Hepatocyte (in vitro differentiated cells): ENCODE measurements at regions not wholly inside any gene's neighbourhood (a gene's known extent, or its start where the extent isn't known, plus 50 kb on each side); places are given as distances from the start of the nearest gene placed in this dataset.

ENCODE experiments used
- DNase-seq: peaks from one replicate; pipeline ENCODE4 v3.0.0-alpha.2; 2016; ENCODE audit warnings: low spot score
- H2AFZ ChIP-seq: fragments of 200-600 bp; sonication (generic); 2 replicates; pipeline ENCODE4 v1.6.0; 2016; ENCODE audit warnings: antibody characterized with exemption, mild to moderate bottlenecking
- H3K27ac ChIP-seq: fragments of 200-600 bp; sonication (generic); 2 replicates; pipeline ENCODE4 v1.5.1; 2016; ENCODE audit warnings: mild to moderate bottlenecking
- H3K27me3 ChIP-seq: fragments of 200-600 bp; sonication (generic); 2 replicates; pipeline ENCODE4 v1.6.1; 2016
- H3K36me3 ChIP-seq: fragments of 200-600 bp; sonication (generic); replicated peaks from 2 replicates; pipeline ENCODE4 v1.5.1; 2016; ENCODE audit warnings: low read depth; ENCODE audit not compliant: insufficient read depth
- H3K4me1 ChIP-seq: fragments of 200-600 bp; sonication (generic); 2 replicates; pipeline ENCODE4 v1.5.1; 2016; ENCODE audit warnings: mild to moderate bottlenecking, moderate library complexity; ENCODE audit not compliant: insufficient read depth
- H3K4me2 ChIP-seq: fragments of 200-600 bp; sonication (generic); 2 replicates; pipeline ENCODE4 v1.6.0; 2016
- H3K4me3 ChIP-seq: fragments of 200-600 bp; sonication (generic); 2 replicates; pipeline ENCODE4 v1.5.1; 2016; ENCODE audit warnings: mild to moderate bottlenecking
- H3K79me2 ChIP-seq: fragments of 200-600 bp; sonication (generic); 2 replicates; pipeline ENCODE4 v1.6.0; 2017; ENCODE audit warnings: mild to moderate bottlenecking
- H3K9me2 ChIP-seq: fragments of 200-600 bp; sonication (generic); replicated peaks from 2 replicates; pipeline ENCODE4 v1.6.0; 2017; ENCODE audit warnings: mild to moderate bottlenecking; ENCODE audit not compliant: insufficient read depth
- H3K9me3 ChIP-seq: fragments of 200-600 bp; sonication (generic); 2 replicates; pipeline ENCODE4 v1.5.1; 2016; ENCODE audit warnings: low read depth, mild to moderate bottlenecking
- H4K20me1 ChIP-seq: fragments of 200-600 bp; sonication (generic); 2 replicates; pipeline ENCODE4 v1.6.0; 2016; ENCODE audit warnings: mild to moderate bottlenecking; ENCODE audit not compliant: insufficient read depth, poor library complexity, severe bottlenecking
- CTCF ChIP-seq: fragments of 200-600 bp; sonication (generic); IDR thresholded peaks from 2 replicates; pipeline ENCODE4 v1.5.1; 2016; ENCODE audit warnings: antibody characterized with exemption, mild to moderate bottlenecking; ENCODE audit not compliant: poor library complexity
- EZH2 ChIP-seq: fragments of 200-600 bp; sonication (generic); IDR thresholded peaks from 2 replicates; pipeline ENCODE4 v1.6.1; 2016; ENCODE audit warnings: antibody characterized with exemption, mild to moderate bottlenecking, borderline replicate concordance
- EZH2phosphoT487 ChIP-seq: fragments of 200-600 bp; sonication (generic); IDR thresholded peaks from one replicate; pipeline ENCODE4 v1.6.1; 2018; ENCODE audit warnings: antibody characterized with exemption, mild to moderate bottlenecking, low read depth, moderate library complexity; ENCODE audit not compliant: unreplicated experiment, severe bottlenecking
- WGBS: methylation state at CpG from one replicate; pipeline ENCODE4 v1.1.6; 2016; ENCODE audit warnings: low lambda C conversion rate; ENCODE audit errors: missing lambda C conversion rate; 5-methylcytosine and 5-hydroxymethylcytosine counted together

GRCh38 chr5:30505014-30505886 is 688.2 kb upstream of the CDH6 start:
- H3K36me3 ChIP-seq: no peaks in the 10 kb centered on the region
- H3K4me2 ChIP-seq: peak overlapping the region; percentile 30
- no peaks in the 10 kb centered on the region for H3K4me1 ChIP-seq
- no peak overlapping the region for H3K4me3 ChIP-seq
- H3K79me2 ChIP-seq: no peaks in the 10 kb centered on the region
- WGBS: 40% methylated on average over 4 of the region's 4 CpGs
- H3K27ac ChIP-seq: peak overlapping the region; percentile 46
- no peak for DNase-seq
- no peaks in the 10 kb centered on the region for H3K27me3 ChIP-seq
- TF ChIP-seq EZH2 (no peak), CTCF (no peak), EZH2phosphoT487 (no peak)
- no peaks in the 10 kb centered on the region for H4K20me1 ChIP-seq
- H3K9me3 ChIP-seq: no peaks in the 10 kb centered on the region
- H3K9me2 ChIP-seq: no peaks in the 10 kb centered on the region
- H2AFZ ChIP-seq: no peak overlapping the region

- H3K27me3 ChIP-seq: no peaks in the 10 kb centered on the region
- no peak overlapping the region for H3K4me3 ChIP-seq
- no peaks in the 10 kb centered on the region for H3K9me2 ChIP-seq
- H3K36me3 ChIP-seq: no peaks in the 10 kb centered on the region
- TF ChIP-seq EZH2 (no peak), EZH2phosphoT487 (no peak), CTCF (no peak)
- H3K9me3 ChIP-seq: no peaks in the 10 kb centered on the region
- no peaks in the 10 kb centered on the region for H4K20me1 ChIP-seq
- DNase-seq: no peak
- no peaks in the 10 kb centered on the region for H3K4me1 ChIP-seq
- no peak overlapping the region for H2AFZ ChIP-seq
- H3K79me2 ChIP-seq: no peaks in the 10 kb centered on the region
- H3K27ac ChIP-seq: no peak overlapping the region
- no peak overlapping the region for H3K4me2 ChIP-seq
Observed at GRCh38 chr5:30502277-30502676, 691.2 kb upstream of the CDH6 start.

- H3K4me2 ChIP-seq: no peak overlapping the region
- H3K27ac ChIP-seq: no peak overlapping the region
- no peaks in the 10 kb centered on the region for H3K36me3 ChIP-seq
- H3K27me3 ChIP-seq: no peaks in the 10 kb centered on the region
- H4K20me1 ChIP-seq: no peaks in the 10 kb centered on the region
- no peaks in the 10 kb centered on the region for H3K9me2 ChIP-seq
- no peaks in the 10 kb centered on the region for H3K9me3 ChIP-seq
- H3K4me1 ChIP-seq: no peaks in the 10 kb centered on the region
- DNase-seq: no peak
- H3K79me2 ChIP-seq: no peaks in the 10 kb centered on the region
- no peak overlapping the region for H2AFZ ChIP-seq
- H3K4me3 ChIP-seq: no peak overlapping the region
- TF ChIP-seq EZH2 (no peak), EZH2phosphoT487 (no peak), CTCF (no peak)
- 71% methylated on average over 3 of the region's 3 CpGs for WGBS
Observed at GRCh38 chr5:30501065-30501464, 692.4 kb upstream of the CDH6 start.

- TF ChIP-seq EZH2 (no peak), CTCF (no peak), EZH2phosphoT487 (no peak)
- H3K4me1 ChIP-seq: no peaks in the 10 kb centered on the region
- H3K4me3 ChIP-seq: no peak overlapping the region
- H4K20me1 ChIP-seq: no peaks in the 10 kb centered on the region
- no peak overlapping the region for H3K27ac ChIP-seq
- H3K36me3 ChIP-seq: no peaks in the 10 kb centered on the region
- H3K4me2 ChIP-seq: no peak overlapping the region
- H2AFZ ChIP-seq: no peak overlapping the region
- no peaks in the 10 kb centered on the region for H3K9me2 ChIP-seq
- H3K79me2 ChIP-seq: no peaks in the 10 kb centered on the region
- H3K9me3 ChIP-seq: no peaks in the 10 kb centered on the region
- no peaks in the 10 kb centered on the region for H3K27me3 ChIP-seq
- no peak for DNase-seq
- WGBS: 83% methylated on average over 2 of the region's 2 CpGs
Observed at GRCh38 chr5:30500513-30500912, 693.0 kb upstream of the CDH6 start.
